NCI-H526 (cell line): ENCODE measurements at regions not wholly inside any gene's neighbourhood (a gene's known extent, or its start where the extent isn't known, plus 50 kb on each side); places are given as distances from the start of the nearest gene placed in this dataset.
"Not testable (repeated sequence)": the region's sequence is repeated elsewhere in the genome, so short reads cannot be mapped to it uniquely, and the experiment has no call there.

ENCODE experiments used
- DNase-seq, 2 experiments: peaks; one replicate each; lab custom pipeline; 2025; lab: John Stamatoyannopoulos, UW

DNA sequence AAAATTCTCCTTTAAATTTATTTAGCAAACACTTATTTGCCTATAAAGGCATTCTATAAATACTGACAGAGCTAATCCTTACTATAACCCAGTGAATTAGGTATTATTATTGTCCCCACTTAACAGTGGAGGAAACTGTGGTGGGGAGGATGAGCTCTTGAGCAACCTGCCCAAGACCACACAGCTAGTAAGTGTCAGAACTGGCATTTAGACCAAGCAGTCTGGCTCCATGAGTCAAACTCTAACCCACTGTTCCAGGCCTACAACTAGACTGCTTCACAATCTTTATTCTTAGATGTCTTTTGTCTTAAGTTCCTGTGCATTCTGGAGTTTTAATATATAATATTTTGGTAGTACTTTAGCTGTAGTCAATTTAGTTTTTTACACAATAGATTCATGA is 530.8 kb downstream of the BCKDHB start:
- DNase-seq, result no peak

DNA sequence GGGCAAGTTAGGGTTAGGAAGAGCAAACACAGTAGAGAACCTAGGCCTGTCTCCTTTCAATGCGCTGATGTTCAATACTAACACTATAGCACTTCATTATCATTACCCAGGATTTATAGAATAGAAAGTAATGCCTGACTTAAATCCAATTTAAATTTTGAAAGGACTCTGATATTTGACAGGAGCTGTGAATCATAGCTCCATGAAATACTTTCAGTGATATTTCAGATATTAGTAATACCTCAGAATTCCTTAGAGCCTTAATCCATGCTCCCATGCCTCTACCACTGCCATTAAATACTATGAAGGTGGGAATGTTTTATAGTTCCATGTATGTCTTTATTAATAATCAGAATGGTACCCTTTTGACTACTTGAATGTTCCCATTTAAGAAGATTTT is 530.2 kb downstream of the BCKDHB start:
- DNase-seq, result no peak

DNA sequence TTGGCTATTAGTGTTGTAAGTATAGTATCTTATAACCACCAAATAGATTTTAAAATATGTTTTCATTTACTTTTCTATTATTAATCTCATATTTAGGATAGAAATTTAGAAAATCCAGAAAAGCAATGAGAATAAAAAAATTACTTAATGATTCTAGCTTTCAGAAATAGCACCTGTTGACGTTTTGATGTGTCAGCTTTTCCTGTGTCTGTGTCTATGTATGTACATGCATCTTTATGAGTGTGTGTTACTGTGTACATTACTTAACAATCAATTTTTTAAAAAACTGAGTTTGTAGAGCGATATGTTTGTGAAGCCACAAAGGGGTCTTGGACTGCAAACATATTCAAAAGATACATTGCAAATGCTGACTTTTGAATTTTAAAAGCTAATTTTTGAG is 526.9 kb downstream of the BCKDHB start:
- no peak for DNase-seq

DNA sequence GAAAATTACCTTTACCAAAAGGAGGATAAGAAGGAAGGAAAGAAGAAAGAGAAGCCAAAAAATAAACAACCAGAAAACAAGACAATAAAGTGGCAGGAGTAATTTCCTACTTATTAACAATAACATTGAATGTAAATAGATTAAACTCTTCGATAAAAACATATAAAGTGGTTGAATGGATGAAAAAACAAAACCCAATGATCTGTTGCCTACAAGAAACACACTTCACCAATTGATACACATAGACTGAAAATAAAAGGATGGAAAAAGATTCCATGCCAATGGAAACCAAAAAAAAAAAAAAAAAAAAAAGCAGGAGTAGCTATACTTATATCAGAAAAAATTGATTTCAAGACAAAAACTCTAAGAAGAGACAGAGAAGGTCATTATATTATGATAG is 518.9 kb downstream of the BCKDHB start:
- DNase-seq, result no peak

DNA sequence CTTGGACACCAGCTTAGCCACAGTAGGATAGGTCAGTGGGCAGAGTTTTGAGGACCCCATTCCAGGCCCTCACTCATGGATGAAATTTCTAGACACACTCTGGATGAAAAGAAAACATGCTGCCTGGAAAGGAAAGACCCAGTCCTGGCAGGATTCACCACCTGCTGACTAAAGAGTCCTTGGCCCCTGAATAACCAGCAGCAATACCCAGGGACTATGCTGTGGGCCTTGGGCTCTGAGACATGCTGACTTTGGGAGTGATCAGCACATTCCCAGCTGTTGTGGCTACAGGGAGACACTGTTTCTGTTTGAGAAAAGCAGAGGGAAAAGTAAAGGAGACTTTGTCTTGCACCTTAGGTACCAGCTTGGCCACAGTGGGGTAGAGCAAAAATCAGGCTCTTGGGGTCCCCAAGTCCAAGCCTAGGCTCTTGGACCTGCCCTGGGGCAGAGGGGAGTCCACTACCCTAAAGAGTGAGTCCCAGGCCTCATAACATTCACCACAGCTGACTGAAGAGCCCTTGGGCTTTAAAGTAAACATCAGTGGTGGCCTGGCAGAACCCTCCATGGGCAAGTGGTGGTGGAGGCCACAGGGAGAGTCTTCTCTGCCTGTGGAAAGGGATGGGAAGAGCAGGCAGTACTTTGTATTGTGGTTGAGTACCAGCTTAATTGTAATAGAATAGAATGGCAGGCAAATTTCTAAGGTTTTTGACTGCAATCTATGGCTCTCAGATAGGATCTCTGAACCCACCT is 516.8 kb downstream of the BCKDHB start:
- DNase-seq, result no peak

DNA sequence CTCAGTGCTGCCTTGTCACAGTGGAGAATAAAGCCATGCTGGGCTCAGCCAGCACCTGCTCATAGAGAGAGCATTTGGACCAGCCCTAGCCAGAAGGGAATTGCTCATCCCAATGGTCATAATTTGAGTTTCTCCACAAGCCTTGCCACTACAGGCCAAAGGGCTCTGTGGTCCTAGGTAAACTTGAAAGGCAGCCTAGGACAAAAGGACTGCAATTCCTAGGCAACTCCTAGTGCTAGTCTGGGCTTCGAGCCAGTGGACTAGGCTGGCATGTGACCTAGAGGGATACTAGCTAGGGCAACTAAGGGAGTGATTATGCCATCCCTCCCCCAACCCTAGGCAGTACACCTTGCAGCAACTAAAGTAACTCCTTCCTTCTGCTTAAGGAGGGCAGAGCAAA is 516.2 kb downstream of the BCKDHB start:
- DNase-seq, result no peak

DNA sequence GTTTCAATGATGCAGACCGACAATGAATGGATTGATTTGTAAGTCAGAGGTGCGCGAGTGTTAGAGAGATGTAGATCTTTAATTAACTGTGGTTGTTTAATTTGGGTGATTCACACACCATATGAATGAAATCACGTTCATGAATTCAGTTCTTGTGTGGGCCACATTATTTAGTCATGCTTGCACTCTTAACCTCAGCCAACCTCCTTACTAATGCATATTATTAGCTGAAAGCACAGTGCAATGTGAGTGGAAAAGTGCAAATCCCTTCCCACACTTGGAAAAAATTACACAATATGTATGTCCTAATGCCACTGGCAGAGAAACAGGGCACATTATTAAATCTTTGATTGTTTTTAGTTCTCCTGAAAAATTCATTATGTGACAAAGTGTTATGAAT is 512.5 kb downstream of the BCKDHB start:
- no peak for DNase-seq

DNA sequence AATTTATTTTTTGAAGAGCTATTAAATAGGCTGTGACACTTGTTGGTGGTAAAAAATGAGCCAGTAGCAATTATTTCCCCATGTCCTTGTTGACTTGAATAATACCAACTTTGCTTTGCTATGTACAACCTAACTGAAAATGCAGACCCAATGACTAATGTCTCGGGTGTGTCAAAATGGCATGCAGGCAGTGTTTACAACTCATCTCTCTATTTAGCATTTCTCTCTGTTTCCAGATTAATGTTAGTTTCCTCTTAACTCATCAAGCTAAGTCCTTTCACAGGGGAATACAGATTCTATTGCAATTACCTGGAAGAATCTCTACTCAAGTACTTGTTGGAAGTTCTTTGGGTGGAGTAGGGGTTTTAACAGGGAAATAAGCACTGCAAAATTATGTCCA is 504.4 kb downstream of the BCKDHB start:
- DNase-seq, result no peak

DNA sequence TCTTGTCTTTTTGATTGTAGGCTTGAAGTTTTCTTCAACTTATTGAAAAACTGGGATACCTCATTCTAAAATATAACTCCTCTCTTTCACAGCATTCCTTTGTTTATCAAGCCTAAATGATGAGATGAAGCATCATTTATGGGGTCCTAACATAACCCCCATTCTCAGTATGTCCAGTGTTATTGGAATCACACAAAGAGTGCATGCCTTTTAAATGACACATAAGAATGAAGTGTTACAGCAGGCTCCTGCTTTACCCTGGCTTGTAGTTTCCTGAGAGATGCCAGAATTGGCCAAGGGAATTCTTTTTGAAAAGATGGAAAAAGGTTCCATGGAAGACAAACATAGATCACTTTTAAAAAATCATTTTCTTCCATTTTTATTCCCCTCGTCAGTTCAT is 502.4 kb downstream of the BCKDHB start:
- DNase-seq, result no peak

DNA sequence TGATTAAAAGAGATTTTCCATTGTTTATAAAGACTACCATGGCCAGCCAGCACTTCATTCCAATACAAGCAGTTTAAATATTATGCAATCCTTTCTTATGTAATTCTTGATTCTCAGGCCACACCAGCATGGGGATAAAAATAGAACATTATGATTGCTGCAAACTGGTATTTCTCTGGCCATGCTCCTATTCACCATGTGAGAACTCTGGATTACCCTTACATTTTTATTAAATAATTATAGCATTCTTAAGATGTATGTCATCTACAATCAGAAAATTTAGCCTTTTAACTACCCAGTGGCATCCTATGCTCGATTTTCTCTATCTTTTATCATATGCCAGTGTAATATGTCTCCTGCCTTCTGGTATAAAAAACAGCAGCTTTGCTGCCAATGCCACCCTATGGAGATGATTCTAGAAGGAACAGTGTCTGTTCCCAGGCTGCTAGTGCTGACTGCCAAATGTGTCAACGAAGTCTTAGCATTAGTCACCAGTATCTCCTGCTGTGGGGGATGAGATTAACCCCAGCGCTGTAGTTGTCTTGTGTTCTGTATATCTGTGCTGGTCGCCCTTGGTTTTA is 501.4 kb downstream of the BCKDHB start:
- no peak for DNase-seq

DNA sequence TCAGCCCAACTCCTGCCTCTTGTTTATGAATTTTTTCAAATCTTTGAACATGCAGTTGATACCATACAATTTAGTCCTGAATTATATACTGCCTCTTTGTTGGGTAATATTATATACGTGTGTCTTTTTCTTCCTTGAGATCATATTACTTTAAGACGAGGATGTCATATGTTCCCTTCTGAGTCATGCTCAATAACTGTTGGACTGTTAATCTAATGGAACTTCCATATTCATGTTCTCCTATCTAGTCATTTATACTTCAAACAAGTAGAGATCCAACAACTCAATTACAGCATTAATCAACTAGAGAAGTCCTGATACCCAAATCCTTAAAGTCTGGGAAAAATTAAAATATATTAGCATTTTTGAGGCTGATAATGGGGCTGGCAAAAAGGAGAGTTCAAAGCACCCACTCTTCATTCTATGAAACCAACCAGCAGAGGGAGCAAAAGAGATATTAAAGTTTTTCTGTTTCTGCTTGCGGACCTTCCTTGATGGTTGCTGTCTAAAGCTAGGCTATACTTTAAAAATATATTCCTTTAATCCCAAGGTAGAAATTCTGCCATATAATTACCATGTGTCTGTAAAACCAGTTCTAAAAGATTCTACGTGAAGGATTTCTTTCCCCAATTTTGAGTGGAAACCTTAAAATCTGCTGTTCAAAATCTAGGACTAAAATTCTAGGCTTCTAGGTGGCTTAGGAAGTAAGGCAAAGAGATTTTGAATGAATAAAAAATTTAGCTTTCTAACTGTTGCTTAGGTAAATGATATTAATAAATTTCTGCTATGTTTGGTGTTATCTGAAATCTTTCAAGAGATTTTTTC is 498.9 kb downstream of the BCKDHB start:
- peak; percentile 1 to 65 for DNase-seq

DNA sequence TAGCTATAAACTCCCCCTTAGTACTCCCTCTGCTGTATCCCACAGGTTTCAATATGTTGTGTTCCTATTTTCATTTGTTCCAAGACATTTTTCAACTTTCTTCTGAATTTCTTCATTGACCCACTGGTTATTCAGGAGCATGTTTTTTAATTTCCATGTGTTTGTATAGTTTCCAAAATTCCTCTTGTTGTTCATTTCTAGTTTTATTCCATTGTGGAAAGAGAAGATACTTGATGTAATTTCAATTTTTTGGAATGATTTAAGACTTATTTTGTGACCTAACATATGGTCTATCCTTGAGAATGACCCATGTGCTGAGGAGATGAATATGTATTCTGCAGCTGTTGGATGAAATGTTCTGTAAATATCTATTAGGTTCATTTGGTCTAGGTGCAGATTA is 497.2 kb downstream of the BCKDHB start:
- no peak for DNase-seq

DNA sequence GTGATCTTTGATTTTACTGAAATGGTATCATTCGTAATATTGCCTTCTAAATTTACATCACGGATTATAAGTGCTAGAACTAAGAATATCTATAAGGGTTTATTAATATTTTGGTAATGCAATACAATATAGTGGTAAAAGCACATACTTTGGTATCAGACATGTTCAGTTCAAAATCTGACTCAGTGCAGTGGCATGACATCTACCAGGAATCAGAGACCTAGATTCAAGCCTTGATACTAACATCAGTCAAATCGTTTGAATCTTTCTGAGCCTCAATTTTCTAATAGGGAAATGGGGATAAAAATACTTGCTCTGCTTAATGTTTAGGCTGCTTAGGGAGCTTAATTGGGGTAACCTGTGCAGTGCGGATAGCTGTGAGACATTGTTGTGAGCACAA is 488.0 kb downstream of the BCKDHB start:
- DNase-seq, result no peak

DNA sequence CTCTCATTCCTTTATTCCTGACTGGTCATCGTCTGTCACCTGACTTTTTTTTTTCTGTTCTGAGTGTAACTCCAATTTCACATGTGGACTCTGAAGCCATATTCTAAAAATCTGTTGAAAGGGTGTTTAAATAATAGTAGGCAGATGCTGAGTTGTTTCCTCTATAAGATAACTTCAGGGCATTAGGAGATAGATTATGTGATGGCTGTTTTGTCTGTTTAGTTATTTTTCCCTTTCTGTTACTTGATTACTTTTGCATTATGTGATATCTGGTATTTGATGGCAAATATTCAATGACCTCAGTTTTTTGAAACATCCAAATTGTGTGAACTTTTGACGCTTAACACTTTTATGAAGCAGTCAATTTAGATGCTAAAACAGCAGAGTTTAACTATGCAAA is 486.0 kb downstream of the BCKDHB start:
- DNase-seq, result no peak

DNA sequence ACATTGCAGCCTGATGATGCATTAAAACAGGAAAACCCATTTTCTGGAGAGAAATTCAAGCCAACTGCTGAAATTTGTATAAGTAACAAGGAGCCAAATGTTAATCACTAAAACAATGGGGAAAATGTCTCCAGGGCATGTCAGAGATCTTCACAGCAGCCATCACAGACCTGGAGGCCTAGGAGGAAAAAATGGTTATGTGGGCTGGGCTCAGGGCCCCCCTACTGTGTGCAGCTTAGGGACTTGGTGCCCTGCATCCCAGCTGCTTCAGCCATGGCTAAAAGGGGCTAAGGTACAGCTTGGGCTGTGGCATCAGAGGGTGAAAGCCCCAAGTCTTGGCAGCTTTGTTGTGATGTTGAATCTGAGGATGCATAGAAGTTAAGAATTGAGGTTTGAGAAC is 479.8 kb downstream of the BCKDHB start:
- no peak for DNase-seq

DNA sequence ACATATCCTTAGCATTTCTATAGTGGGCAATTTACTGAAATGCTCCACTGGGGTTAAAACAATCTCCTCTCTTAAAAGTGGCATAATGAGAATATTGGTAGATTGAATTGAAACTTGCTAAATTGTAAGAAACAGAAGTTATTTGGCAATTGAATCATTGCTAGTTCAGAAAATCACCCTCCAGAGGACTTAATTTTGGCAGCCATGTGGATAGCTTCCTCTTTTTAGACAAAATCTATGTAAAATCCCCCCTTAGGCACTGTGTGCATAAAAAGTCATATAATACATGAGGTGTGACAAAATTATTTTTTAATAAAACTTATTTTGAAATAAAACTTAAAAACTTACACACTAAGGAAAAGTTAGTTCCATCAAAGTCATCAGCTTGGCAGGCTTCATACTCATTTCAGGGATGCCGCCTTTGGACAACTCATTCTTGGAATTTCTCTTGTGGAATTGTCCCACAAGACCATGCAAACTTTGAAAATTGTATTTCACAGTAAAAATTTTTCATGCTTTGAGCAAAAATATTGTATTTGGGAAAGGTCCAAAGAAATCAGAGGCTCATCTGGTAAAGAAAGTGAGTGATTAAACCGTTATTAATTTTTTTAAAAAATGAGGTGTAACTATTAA is 473.0 kb downstream of the BCKDHB start:
- DNase-seq, result no peak

DNA sequence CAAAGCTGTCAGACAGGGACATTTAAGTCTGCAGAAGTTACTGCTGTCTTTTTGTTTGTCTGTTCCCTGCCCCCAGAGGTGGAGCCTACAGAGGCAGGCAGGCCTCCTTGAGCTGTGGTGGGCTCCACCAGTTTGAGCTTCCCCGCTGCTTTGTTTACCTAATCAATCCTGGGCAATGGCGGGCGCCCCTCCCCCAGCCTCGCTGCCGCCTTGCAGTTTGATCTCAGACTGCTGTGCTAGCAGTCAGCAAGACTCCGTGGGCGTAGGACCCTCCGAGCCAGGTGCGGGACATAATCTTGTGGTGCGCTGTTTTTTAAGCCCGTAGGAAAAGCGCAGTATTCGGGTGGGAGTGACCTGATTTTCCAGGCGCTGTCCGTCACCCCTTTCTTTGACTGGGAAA is 466.8 kb downstream of the BCKDHB start:
- not testable (repeated sequence) for DNase-seq

DNA sequence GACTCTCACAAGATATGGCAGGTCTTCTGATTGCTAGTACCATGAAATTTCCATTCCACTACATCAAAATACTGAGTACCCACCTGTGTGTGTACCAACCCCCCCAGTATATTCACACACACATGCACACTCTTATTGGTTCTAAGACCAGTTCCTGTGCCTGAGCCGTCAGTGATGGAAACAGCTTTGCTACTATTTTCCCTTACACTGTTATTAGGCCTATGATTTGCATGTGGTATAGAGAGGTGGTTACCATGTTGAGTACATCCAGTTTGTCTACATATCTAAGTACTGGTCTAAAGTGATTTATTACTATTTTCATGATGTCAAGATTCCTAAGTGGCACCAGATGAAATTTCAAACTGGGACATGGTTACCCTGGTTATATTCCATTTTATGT is 459.9 kb downstream of the BCKDHB start:
- peak; percentile 59 to 68 for DNase-seq

DNA sequence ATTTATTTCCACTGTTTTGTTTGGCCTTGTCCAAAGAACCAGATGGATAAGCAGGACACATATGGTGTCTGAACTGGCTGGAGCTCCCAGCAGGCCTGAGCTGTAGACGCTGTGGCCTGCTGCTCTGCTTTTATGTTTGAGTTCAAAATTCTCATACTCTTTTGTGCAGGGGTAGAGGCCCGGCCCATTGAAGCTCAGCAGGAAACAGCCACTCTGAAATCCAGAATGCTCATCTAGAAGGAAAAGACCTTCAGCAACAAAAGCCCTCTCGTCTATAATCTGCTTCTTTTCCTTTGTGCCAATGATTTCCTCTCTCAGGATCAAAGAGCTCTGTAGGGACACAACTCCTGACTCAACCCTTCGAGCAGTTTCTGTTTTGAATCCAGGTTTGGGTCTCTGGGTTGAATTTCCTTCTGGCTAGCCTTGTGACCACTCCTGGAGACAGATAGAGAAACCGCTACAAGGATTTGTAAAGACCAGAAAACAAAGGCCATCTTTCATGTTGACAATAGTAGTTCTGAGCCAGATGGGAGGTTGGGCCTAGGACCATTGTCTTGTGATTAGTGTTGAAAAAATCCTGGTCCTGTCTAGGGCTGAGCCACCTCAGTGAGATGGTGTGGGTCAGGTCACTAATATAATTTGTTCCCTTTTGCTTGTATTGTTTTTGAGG is 446.7 kb downstream of the BCKDHB start:
- DNase-seq, result no peak

DNA sequence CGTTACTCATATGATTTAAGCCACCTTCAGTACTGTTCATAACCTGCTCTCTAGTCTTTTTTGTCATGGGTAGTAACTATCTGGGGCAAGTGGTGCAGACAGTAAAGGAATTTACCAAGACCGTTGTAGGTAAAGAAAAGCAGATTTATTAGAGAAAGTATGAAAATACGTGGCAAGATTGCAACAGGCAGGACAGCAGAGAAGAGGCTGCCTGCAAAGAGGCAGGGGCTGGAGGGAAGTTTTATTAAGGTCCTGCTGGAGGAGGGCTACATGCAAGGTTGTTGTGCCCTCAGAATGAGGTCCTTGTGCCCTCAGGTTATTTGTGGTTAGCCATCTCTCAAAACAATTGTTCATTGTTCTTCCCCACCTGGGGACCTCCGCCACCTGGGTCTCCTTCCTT is 444.3 kb downstream of the BCKDHB start:
- DNase-seq, result peak; percentile 7 to 24

DNA sequence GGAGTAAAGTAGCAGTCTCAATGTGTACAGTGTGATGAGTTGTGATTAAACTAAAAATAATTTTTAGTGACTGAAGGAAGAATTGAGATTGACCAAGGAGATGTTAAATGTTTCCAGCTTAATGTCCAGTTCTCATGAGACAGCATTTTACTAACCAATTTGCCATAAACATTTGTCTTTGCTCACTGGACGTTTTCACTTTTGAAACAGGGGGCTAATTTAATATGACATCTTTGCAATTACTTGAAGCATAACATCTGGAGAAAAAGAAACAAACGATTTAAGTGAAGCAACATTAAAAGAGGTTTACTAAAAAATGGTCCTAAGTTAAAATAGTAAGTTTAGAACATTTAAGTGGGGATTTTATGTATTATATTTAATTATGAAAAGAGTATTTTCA is 443.8 kb downstream of the BCKDHB start:
- DNase-seq, result no peak

DNA sequence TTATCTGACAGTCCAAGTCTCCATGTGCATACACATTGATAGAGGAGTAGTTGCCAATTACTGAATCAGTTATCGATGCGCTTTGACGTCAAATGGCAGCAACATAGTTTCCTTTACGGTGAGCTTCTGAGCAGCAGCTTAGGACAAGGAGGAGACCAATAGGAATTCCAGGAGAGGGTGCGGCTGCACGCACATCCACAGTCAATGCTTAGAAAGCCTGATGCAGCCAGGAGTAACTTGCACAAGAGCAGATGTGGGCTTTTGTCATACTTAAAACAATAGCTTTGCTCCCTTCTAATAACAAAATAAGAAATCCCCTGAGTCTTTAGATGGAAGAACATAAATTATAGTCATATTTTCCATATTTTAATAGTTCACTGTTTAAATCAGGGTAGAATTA is 442.1 kb downstream of the BCKDHB start:
- DNase-seq, result no peak
